ENCODE measurements at regions not wholly inside any gene's neighbourhood (a gene's known extent, or its start where the extent isn't known, plus 50 kb on each side); places are given as distances from the start of the nearest gene placed in this dataset.

GRCh38 chr3:127461286-127461910 is 129.1 kb downstream of the TPRA1 start:
- Mint-ChIP-seq H3K4me3 (no peak overlapping the region), H3K27ac (no peak overlapping the region), H3K9me3 (peaks cover 0 to 5% (median 0%) of the 10 kb centered on the region in 7 donors), H3K4me1 (peaks cover 0 to 3% (median under 1%) of the 10 kb centered on the region in 3 donors), H3K36me3 (no peaks in the 10 kb centered on the region), H3K27me3 (peaks cover 14 to 60% (median 60%) of the 10 kb centered on the region in 3 donors)
- ATAC-seq (ENCODE audit: low read depth in 2 of 2) = no peak
- DNase-seq = no peak

GRCh38 chr3:127459891-127460290 is 130.6 kb downstream of the TPRA1 start:
- H3K27ac Mint-ChIP-seq = no peak overlapping the region
- H3K4me3 Mint-ChIP-seq = no peak overlapping the region
- peaks cover 5 to 13% (median 9%) of the 10 kb centered on the region in 3 donors for H3K4me1 Mint-ChIP-seq
- peaks cover 24 to 67% (median 66%) of the 10 kb centered on the region in 3 donors for H3K27me3 Mint-ChIP-seq
- ATAC-seq (ENCODE audit: low read depth in 2 of 2) = no peak
- H3K9me3 Mint-ChIP-seq = peaks cover 0 to 5% (median 0%) of the 10 kb centered on the region in 7 donors
- H3K36me3 Mint-ChIP-seq = no peaks in the 10 kb centered on the region
- no peak for DNase-seq

- H3K4me3 Mint-ChIP-seq = no peak overlapping the region
- no peak overlapping the region for H3K27ac Mint-ChIP-seq
- ATAC-seq (ENCODE audit: low read depth in 2 of 2) (no peak), DNase-seq (no peak)
- peaks cover 0 to 5% (median 0%) of the 10 kb centered on the region in 7 donors for H3K9me3 Mint-ChIP-seq
- H3K36me3 Mint-ChIP-seq = no peaks in the 10 kb centered on the region
- H3K4me1 Mint-ChIP-seq = peaks cover 5 to 13% (median 12%) of the 10 kb centered on the region in 3 donors
- peaks cover 32 to 76% (median 70%) of the 10 kb centered on the region in 3 donors for H3K27me3 Mint-ChIP-seq
Measured at GRCh38 chr3:127458696-127459604, 131.6 kb downstream of the TPRA1 start.

GRCh38 chr3:127457546-127458145 is 132.9 kb downstream of the TPRA1 start:
- peaks cover 42 to 87% (median 76%) of the 10 kb centered on the region in 3 donors for H3K27me3 Mint-ChIP-seq
- ATAC-seq (ENCODE audit: low read depth in 2 of 2) (no peak), DNase-seq (no peak)
- H3K4me3 Mint-ChIP-seq = no peak overlapping the region
- peaks cover 0 to 5% (median 0%) of the 10 kb centered on the region in 7 donors for H3K9me3 Mint-ChIP-seq
- no peaks in the 10 kb centered on the region for H3K36me3 Mint-ChIP-seq
- no peak overlapping the region for H3K27ac Mint-ChIP-seq
- H3K4me1 Mint-ChIP-seq = peaks cover 5 to 13% (median 12%) of the 10 kb centered on the region in 3 donors

- Mint-ChIP-seq H3K27ac (no peak overlapping the region), H3K9me3 (peaks cover 0 to 5% (median 0%) of the 10 kb centered on the region in 7 donors), H3K4me3 (no peak overlapping the region), H3K36me3 (no peaks in the 10 kb centered on the region), H3K27me3 (peaks cover 46 to 91% (median 70%) of the 10 kb centered on the region in 3 donors), H3K4me1 (peaks cover 5 to 13% (median 12%) of the 10 kb centered on the region in 3 donors)
- no peak for DNase-seq
- no peak for ATAC-seq (ENCODE audit: low read depth in 2 of 2)
Measured at GRCh38 chr3:127457094-127457475, 133.4 kb downstream of the TPRA1 start.

GRCh38 chr3:127456471-127457093 is 134.0 kb downstream of the TPRA1 start:
- Mint-ChIP-seq H3K4me1 (peaks cover 5 to 13% (median 12%) of the 10 kb centered on the region in 3 donors), H3K27ac (peak overlapping the region in 1 of 6 donors; percentile 37), H3K36me3 (no peaks in the 10 kb centered on the region), H3K27me3 (peaks cover 51 to 91% (median 68%) of the 10 kb centered on the region in 3 donors), H3K4me3 (no peak overlapping the region), H3K9me3 (peaks cover 0 to 5% (median 0%) of the 10 kb centered on the region in 7 donors)
- ATAC-seq (ENCODE audit: low read depth in 2 of 2) (no peak), DNase-seq (no peak)

GRCh38 chr3:127455541-127456450 is 134.7 kb downstream of the TPRA1 start:
- Mint-ChIP-seq H3K4me1 (peaks cover 5 to 13% (median 12%) of the 10 kb centered on the region in 3 donors), H3K27me3 (peaks cover 47 to 86% (median 67%) of the 10 kb centered on the region in 3 donors), H3K4me3 (peak overlapping the region in 1 of 8 donors; percentile 3), H3K27ac (peak overlapping the region in 1 of 6 donors; percentile 37), H3K36me3 (no peaks in the 10 kb centered on the region), H3K9me3 (peaks cover 0 to 5% (median 0%) of the 10 kb centered on the region in 7 donors)
- DNase-seq = peak; percentile 25
- ATAC-seq (ENCODE audit: low read depth in 2 of 2) = peak; percentile 51 to 68

- Mint-ChIP-seq H3K27me3 (peaks cover 44 to 86% (median 69%) of the 10 kb centered on the region in 3 donors), H3K9me3 (peaks cover 0 to 5% (median 0%) of the 10 kb centered on the region in 7 donors), H3K36me3 (no peaks in the 10 kb centered on the region), H3K4me1 (peaks cover 5 to 13% (median 12%) of the 10 kb centered on the region in 3 donors), H3K4me3 (peak overlapping the region in 3 of 8 donors; percentile 3 to 68 (median 54)), H3K27ac (peak overlapping the region in 1 of 6 donors; percentile 16)
- no peak for ATAC-seq (ENCODE audit: low read depth in 2 of 2)
- DNase-seq = no peak
Measured at GRCh38 chr3:127454968-127455367, 135.6 kb downstream of the TPRA1 start.

- ATAC-seq (ENCODE audit: low read depth in 2 of 2) = no peak
- H3K27ac Mint-ChIP-seq = no peak overlapping the region
- peaks cover 44 to 80% (median 63%) of the 10 kb centered on the region in 3 donors for H3K27me3 Mint-ChIP-seq
- peaks cover 5 to 13% (median 12%) of the 10 kb centered on the region in 3 donors for H3K4me1 Mint-ChIP-seq
- no peak overlapping the region for H3K4me3 Mint-ChIP-seq
- H3K9me3 Mint-ChIP-seq = peaks cover 0 to 5% (median 0%) of the 10 kb centered on the region in 7 donors
- no peak for DNase-seq
- no peaks in the 10 kb centered on the region for H3K36me3 Mint-ChIP-seq
Measured at GRCh38 chr3:127454051-127454450, 136.5 kb downstream of the TPRA1 start.

GRCh38 chr3:127452321-127452821 is 138.2 kb downstream of the TPRA1 start:
- Mint-ChIP-seq H3K36me3 (no peaks in the 10 kb centered on the region), H3K4me1 (peaks cover 5 to 13% (median 12%) of the 10 kb centered on the region in 3 donors), H3K9me3 (peaks cover 0 to 4% (median 0%) of the 10 kb centered on the region in 7 donors), H3K4me3 (no peak overlapping the region), H3K27me3 (peaks cover 44 to 75% (median 53%) of the 10 kb centered on the region in 3 donors), H3K27ac (no peak overlapping the region)
- ATAC-seq (ENCODE audit: low read depth in 2 of 2) (no peak), DNase-seq (no peak)

GRCh38 chr3:127451321-127451720 is 139.2 kb downstream of the TPRA1 start:
- Mint-ChIP-seq H3K27me3 (peaks cover 41 to 77% (median 43%) of the 10 kb centered on the region in 3 donors), H3K9me3 (peaks cover 0 to 4% (median 0%) of the 10 kb centered on the region in 7 donors), H3K4me3 (no peak overlapping the region), H3K4me1 (peaks cover 5 to 11% (median 10%) of the 10 kb centered on the region in 3 donors), H3K27ac (no peak overlapping the region), H3K36me3 (no peaks in the 10 kb centered on the region)
- ATAC-seq (ENCODE audit: low read depth in 2 of 2) = no peak
- no peak for DNase-seq

GRCh38 chr3:127450331-127450730 is 140.2 kb downstream of the TPRA1 start:
- no peak overlapping the region for H3K4me3 Mint-ChIP-seq
- H3K4me1 Mint-ChIP-seq = peaks cover 3 to 7% (median 5%) of the 10 kb centered on the region in 3 donors
- ATAC-seq (ENCODE audit: low read depth in 2 of 2) = no peak
- no peak for DNase-seq
- no peak overlapping the region for H3K27ac Mint-ChIP-seq
- H3K27me3 Mint-ChIP-seq = peaks cover 42 to 76% (median 43%) of the 10 kb centered on the region in 3 donors
- H3K9me3 Mint-ChIP-seq = peaks cover 0 to 4% (median 0%) of the 10 kb centered on the region in 7 donors
- peaks cover 0 to 4% of the 10 kb centered on the region in 2 donors for H3K36me3 Mint-ChIP-seq

Data from naive B cell (primary cell).